Right forelimb (tissue), 1 donor: ENCODE measurements at regions not wholly inside any gene's neighbourhood (a gene's known extent, or its start where the extent isn't known, plus 50 kb on each side); places are given as distances from the start of the nearest gene placed in this dataset.

ENCODE experiments used
- DNase-seq: peaks from one replicate; pipeline ENCODE4 v3.0.0-alpha.2; 2018

GRCh38 chr20:17140894-17141293, 85.9 kb upstream of the PCSK2 start:
- no peak for DNase-seq

DNA sequence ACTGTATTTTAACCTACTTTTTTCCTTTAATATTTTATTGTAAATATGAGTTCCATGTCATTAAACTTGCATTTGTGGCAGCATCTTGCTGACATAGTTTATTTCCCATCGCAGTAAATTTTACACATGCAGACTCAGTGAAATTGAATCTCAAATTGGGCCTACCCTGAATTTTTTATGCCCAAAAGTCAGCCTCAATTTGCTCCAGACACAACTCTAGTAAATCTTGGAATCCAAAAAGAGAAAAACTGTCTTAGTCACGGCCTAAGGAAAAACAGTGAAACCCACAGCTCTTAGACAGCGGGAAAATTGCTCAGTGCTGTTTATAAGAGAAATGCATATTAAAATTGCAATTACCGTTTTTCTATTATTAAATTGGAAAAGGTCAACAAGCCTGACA, 85.3 kb upstream of the PCSK2 start:
- no peak for DNase-seq

DNA sequence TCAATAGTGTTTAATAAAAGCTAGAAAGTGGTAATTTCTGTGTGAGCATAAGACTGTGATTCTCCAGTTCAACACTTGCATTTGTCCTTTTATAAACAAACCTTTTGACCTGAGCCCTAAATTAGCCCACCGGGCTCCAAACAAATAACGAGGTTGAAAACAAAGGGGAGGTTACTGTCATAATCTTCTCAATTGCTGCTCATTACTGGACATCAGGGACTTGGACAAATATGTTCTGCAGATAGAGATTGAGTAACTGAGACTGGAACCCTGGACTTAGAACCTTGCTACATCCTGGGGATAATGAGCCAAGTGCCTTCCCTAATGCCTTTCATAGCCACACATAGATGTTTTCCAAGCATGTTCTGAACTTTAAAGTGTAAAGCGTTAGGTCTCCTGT, 84.2 kb upstream of the PCSK2 start:
- DNase-seq, result no peak

DNA sequence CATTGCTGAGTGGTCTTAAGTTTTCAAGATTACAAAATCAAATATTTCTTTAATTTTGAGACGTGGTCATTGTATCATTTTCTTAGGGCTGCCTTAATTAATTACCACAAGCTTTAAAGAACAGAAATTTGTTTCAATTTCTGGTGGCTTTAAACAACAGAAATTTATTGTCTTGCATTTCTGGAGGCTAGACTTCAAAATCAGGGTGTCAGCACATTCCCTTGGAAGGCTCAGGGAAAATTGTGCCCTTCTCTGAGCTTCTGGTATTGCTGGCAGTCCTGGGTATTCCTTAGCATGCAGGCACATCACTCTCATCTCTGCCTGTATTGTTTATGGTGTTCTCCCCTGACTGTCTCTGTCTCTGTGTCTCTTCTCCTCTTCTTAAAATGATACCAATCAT, 76.0 kb upstream of the PCSK2 start:
- DNase-seq, result no peak

GRCh38 chr20:17155401-17155800, 71.4 kb upstream of the PCSK2 start:
- DNase-seq, result no peak

- DNase-seq, result no peak
Measured at GRCh38 chr20:17158701-17159100, 68.1 kb upstream of the PCSK2 start.

DNA sequence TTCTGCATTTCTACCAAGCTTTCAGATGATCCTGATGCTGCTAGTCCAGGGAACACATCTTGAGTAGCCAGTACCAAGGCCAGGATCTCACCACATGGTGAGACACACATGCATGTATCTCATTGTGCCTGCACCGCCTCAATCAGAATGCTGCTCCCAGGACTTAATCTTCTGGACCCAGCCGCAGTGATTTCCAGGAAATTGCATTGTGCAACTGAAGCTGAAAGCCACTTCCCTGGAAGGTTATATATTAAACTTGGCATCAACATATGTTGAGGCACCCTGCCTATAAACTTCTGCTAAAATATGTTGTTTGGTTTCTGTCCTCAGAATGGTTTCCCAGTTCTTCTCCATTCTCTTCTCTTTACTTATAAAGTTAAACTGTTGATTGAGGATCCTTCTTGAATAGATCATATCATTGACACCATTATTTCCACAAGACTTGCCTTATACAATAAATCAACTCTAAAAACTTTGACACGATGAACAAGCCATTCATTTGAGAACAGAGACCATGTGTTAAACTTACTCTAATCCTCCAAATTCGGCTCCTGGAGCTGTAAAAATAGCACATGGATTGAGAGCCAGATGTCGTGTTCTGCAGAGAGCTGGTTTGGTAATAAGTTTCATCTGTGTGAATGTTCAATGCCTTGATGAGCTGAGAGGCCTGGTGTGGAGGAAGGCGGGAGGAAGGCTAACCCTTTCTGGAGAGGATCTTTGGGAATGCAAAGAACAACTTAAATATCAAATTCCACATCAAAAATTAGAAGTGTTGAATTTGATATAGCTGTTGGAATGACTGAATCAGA, 65.0 kb upstream of the PCSK2 start:
- DNase-seq, result peak; percentile 55

- DNase-seq, result no peak
Measured at GRCh38 chr20:17168026-17168612, 58.7 kb upstream of the PCSK2 start.

DNA sequence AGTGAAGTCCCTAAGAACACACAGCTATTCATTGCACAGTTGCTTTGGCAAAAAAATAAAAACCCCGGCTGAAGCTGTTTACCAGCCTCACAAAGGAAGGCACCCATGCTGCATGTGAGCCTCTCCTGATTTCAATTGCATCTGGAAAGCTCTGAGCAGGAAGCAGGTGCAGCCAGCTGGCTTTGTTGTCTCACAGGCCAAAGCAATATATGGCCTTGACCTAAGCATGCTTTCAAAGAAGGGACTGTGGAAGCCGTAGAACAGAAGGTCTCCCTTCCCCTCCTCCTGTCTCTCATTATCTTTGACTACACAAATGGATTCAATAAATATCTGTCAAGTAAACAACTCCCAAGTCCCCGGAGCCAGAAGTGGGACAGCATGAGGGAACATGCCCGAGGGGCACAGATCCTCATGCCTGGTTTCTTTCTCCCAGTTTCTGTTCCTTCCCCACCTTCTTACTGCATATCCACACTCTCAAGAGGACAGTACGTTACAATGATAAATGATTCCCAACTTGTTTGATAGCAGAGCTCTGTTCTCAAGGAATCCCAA, 57.2 kb upstream of the PCSK2 start:
- DNase-seq, result peak; percentile 48

DNA sequence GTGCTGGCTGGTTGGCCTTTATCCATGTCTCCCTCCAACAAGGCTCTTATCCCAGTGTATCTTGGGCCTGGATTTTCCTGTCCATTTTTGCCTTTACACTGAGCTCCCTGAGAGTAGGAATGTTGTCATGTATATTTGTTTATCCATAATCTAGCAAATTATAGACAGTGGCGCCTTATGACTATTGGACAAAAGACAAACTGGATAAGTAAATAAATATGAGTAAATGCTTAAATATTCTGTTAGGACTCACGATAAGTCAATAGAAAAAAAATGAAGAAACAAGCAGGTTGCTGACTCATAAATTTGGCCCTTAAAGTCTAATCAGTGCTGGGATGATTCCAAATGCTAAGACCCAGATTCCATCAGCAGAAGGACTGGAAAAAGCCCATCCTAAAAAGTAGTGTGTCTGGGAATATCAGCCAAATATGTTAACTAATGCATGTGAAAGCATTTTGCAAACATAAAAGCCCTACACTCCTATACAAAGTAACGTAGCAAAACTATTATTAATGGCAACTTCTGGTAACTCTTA, 55.0 kb upstream of the PCSK2 start:
- DNase-seq, result no peak

- DNase-seq, result no peak
Measured at GRCh38 chr20:17172836-17173516, 53.9 kb upstream of the PCSK2 start.
